HG02970 (cell line): ENCODE measurements at regions not wholly inside any gene's neighbourhood (a gene's known extent, or its start where the extent isn't known, plus 50 kb on each side); places are given as distances from the start of the nearest gene placed in this dataset.

Experiments
- ATAC-seq: cut with Tn5 transposase; IDR thresholded peaks from one replicate; pipeline ENCODE4 v1.9.1; 2021; ENCODE audit warnings: mild to moderate bottlenecking, moderate library complexity, moderate number of reproducible peaks; ENCODE audit not compliant: unreplicated experiment, low FRiP score

DNA sequence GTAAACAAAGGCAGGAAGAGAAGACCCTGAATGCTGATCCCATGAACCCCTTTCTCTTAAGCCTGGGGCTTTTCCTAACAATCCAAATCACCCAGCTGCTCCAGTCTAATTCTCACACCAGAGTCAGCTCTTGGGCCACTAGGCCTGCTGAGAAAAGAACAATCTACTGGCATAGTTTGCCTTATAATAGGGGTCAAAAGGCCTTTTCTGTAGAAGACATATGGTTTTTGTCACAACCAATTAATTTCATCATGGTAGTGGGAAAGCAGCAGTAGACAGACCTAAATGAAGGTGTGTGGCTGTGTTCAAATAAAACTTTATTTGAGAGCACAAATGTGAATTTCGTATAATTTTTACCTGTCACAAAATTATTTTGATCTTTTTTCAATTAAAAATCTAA lies 994.7 kb upstream of the EPHA7 start:
- ATAC-seq: no peak

DNA sequence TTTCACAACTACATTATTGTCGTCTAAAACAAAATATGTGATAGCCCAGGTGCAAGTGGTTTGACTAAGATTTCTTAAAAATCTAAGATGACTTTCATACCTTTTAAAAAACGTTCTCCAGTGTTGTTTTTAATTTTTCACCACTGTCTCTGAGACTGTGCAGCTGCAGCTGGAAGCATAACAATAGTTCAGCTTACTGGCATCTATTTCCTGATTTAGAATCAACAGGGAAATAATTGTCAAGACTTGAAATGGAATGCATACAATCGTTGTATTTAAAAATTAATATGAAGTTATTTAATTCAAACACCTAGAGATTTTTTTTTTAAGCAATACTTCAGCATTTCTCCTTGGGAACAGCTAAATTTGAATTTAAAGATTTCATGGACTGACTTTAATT lies 982.0 kb upstream of the EPHA7 start:
- ATAC-seq: no peak

DNA sequence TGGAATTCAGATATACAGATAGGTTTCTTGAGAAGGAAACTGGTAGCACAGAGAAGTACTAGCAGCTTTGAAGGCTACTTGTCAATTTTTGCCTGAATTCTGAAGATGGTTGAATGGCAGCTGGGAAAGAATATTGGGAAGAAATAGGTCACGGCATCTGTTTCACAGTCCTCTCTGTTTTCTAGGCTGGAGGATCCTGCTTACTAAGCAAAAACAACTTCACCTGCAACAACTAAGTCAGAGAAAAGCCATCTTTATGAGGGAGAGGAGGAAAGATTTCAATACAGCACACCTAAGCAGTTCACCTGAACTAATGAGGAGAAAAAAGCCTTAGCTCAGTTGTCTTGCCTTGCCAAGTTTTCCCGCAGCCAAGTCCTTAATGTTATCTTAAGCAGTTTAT lies 975.5 kb upstream of the EPHA7 start:
- no peak for ATAC-seq

DNA sequence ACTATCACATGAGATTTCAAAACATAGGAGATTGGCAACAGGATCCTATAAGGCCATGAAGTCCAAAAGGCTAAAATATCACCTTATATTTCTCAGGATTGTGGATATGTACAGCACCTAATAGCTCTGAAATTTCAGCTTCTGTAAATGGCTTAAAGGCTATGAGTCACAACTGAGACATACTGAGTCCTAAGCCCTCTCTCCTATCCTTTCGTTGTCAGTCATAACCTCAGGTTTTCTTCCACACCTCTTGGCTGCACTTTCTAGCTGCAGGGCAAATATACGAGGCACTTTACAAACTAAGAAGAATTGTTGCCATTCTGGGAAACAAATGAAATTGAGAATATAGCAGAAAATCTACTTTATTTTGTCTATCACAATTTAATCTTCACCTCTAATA lies 969.9 kb upstream of the EPHA7 start:
- no peak for ATAC-seq

DNA sequence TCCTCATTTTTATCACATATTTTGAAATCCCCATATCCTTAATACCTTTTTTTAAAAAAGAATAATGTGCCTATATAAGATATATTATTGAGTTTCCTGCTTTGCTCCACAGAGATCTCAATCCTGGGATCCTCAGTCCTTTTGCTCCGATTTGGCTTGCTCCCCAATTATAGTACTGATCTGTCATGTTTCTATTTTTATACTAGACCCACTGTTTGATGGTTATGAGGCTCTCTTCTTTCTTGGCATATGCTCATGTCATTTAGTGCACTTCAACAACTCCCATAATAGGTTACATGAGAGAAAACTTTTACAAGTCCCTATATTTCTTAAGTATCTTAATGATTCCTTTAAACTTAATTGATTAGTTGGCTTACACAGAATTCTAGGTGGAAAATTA lies 958.5 kb upstream of the EPHA7 start:
- ATAC-seq: no peak

DNA sequence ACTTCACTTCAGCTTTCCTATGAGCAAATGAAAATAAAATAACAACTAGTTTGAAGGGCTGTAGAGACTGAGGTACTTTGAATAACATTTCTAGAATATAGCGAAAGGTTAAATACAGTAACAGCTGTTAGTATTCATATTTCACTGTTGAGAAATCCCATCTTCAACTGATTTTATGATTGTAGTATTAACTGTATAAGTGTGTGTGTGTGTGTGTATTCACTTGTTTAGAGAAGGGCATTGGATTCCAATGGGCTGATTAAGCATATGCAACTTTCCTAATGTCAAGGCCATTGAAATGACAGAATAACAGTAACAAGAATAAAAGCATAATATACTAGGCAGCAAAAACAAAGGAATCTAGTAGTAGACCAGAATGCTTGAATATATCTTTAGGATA lies 957.5 kb upstream of the EPHA7 start:
- no peak for ATAC-seq

DNA sequence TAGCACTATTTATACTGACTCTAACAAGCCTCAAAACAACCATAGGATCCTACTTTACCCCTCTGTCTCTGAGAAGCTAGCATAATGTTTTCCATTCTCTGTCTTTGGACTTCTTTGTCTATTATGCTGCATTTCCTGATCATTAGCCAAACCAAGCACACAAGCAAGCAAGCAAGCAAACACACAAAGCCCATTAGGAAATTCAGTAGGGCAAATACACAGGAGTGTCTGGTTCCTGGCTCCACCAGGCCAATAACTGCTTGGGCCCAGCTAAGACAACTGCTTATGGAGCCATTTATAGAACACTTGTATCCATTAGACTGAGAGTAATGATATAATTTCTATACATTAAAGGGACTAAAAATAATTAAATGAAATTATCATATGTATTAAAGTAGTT lies 952.9 kb upstream of the EPHA7 start:
- no peak for ATAC-seq

DNA sequence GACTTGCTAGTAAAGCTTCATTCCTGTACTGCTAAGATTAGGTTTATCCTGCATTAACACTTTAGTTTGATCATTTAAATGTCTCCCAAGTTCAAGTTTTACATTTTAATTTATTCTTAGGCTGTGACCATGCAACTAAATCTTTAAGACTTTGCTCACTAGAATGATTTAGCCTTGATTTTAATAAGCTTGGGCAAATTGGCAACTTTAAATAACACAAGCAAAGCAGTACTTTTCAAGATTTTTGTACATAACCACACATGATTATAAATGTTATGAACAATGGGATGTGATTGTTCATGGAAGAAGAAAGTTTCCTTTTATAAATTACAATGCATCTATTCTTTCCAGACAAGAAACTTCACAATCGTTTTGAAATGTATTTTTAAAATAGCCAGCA lies 948.0 kb upstream of the EPHA7 start:
- no peak for ATAC-seq

DNA sequence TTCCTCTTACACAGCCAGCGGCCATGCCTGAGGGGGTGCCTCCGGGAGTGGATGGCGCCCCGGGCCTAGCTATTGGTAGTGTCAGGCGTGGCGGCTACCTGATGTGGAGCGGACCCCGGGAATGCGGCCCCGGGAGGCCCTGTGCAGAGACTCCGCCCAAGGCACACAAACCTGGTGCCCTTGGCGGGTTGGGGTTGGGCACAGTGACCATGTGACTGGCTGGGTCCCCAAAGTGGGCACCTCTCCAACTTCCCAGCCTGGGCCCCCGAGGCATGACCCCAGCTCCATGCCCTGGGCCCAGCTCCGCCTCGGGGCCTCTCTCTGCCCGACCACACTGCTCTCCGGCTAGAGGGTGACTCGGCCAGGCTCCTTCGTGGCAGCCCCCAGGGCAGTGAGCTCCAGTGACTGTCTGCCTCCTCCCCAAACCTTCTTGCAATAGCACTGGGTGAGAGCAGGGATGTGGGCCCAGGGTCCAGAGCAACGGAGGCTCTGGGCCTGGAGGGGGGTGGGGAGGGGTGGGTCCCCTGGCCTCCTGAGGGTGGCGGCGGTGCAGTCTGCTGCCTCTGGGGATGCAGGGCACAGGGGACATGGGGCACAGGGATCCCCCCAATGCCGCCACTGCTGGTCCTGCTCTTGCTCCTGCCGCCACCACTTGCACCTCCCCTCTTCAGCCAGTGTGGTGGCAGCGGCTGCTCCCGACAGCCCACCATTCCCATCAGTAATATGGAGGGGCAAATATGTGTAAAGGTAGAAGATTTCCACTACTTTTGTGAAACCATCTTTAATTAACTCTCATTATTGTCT lies 942.9 kb upstream of the EPHA7 start:
- ATAC-seq: no peak

DNA sequence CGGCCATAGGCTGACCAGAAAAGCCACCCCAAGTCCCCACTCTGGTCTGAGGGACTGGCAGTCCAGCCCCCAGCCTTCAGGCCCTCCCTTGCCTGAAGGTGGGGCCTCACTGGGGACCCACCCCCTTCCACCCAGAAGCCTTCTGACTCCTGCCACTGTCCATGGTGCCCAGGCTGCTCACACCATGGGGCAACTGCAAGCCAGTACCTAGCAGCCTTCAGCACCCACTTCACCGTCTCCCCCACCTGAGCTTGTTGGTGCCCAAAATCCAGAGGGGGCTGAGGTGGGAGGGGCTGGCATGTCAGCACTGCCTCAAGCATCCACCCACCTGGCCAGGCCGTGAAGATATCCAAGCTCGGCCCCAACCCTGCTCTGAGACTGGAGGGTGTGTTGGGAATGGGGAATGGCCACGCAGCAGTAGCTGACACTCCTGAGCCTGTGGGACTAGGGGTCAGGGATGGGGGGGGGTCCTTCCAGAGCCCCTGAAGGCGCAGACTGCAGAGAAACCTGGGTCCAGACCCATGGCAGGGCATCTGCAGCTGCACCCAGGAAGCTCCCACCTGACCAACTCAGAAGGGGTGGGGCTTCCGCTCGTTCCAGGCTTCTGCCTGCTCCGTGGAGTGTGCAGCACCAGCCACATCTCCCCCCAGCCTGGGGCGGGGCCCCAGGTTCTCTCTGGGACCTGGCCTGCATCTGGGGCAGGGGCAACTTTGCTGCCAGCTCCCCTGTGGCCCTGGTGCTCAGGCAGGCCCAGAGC lies 942.1 kb upstream of the EPHA7 start:
- no peak for ATAC-seq

DNA sequence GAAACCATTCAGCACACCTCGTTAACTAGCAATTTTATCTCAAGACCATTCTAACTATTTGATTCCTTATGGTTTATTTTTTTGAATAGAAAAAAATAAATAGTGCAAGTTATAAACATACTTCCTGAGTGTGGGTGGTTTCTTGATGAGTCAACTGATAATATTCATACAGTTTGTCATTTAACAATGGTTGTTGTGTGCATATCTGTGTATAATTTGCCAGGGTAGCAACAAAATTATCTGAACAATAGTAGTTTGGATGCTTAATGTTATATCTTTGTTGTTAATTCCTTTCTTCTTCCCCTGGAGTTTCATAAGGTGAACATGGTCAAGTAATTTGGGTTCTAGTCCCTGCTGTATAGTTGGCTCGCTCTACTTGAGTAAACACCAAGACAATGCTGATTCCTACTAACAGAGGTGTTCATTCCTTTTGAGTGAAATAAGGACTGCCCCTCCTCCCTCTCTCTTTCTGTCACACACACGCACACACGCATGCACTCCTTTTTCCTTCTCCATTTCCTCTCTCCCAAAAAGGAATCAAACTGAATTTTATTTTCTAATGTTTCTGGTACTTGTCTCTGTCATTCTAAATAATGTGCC lies 938.1 kb upstream of the EPHA7 start:
- ATAC-seq: no peak

DNA sequence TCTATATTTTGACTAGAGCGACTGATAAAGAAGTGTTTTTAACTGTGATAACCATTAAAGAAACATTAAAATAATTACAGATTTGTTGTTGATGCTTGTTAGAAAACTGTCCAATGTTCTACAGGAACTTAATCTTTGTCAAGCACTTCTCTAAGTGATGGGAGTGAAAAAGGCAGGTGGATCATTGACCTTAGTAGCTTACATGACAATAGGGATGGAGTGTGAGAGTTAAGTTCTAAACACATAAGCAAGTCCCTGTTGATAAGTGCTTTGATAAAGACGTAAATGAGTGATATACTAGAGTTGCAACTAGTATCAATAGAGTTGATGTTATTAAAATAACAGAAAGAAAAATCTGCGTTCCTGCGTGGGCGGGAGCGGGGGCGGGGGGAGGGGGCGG lies 931.5 kb upstream of the EPHA7 start:
- ATAC-seq: no peak

DNA sequence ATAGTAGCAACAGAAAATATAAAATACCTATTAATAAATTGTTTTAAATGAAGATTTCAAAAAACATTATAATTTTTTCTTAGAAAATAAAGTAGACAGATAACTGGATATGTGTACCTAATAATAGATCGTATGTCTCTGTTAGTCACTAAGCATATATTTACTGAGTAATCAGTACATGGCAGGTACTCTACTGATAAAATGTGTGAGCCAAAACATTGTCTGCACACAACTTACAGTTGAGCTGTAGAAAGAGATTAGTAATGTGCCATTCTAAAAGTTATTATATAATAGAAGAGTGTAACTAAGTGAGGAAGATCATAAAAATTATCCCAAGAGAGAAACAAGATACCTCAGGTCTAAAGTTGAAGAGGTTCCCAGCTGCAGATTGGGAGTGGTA lies 929.9 kb upstream of the EPHA7 start:
- ATAC-seq: no peak

DNA sequence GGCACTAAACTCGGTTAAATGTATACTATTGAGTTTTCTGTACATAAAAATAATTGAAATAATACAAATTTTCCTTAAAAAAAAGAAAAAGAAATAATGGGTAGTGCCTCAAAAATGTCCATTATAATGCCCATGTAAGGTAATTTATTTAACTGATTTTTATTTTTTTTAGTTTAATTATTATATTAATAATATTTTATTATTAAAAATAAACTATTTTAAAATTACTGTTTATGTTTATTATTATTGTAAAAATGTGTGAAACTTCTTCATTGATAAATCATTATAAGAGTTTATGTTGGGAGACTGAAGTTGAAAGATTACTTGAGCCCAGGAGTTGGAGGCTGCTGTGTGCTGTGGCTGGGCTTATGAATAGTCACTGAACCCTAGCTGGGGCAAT lies 925.5 kb upstream of the EPHA7 start:
- ATAC-seq: no peak

DNA sequence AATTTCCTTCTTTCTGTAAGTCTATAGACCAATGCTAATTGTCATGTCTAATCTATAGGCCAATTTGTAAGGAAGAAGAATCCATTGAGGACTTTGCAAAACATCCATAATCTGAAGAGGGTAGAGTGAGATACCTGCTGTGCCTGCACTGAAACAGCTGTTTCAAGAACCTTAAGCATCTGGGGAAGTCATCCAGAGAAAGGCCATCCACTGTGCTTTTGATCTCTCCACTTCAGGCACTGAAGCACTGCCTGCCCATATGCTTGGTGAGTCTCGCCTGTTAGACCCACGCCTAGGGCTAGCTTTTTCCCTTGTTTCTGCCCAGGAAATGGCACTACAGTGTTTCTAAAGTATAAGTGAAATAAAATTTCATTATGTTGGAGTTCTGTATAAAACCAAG lies 921.8 kb upstream of the EPHA7 start:
- no peak for ATAC-seq

DNA sequence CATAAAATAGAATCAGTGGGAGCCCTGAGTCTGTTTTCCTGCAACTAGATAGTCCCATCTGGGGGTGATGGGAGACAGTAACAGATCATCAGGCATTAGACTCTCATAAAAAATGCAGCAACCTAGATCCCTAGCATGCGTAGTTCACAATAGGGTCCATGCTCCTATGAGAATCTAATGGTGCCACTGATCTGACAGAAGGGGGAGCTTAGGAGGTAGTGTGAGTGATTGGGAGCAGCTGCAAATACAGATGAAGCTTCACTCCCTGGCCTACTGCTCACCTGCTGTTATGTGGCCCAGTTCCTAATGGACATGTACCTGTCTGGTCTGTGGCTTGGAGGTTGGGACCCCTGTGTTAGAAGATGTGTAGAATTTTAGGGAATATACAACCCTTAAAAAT lies 904.5 kb upstream of the EPHA7 start:
- no peak for ATAC-seq

DNA sequence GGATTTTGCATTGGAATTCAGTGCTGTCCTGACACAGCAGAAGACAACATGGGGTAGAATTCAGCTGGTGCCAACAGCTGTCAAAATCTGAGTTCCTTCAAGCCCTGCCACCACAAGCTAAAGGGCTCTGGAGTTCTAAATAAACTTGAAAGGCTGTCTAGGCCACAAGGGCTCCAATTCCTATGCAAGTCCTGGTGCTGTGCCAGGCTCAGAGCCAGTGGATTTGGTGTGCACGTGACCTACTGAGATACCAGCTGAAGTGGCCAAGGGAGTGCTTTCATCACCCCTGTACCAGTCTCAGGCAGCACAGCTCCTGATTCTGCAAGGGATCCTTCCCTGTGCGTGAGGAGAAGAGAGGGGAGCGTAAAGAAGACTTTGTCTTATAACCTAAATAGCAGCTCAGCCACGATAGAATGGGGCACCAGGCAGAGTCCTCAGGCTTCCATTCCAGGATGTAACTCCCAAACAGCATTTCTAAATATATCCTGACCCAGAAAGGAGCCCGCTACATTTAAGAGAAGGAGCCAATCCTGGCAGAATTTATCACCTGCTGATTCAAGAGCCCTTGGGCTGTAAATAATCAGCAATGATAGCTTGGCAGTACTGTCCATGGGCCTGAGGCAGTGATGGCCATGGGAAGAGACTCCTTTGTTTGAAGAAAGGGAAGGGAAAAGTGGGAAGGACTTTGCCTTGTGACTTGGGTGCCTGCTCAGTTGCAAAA lies 881.2 kb upstream of the EPHA7 start:
- ATAC-seq: no peak

DNA sequence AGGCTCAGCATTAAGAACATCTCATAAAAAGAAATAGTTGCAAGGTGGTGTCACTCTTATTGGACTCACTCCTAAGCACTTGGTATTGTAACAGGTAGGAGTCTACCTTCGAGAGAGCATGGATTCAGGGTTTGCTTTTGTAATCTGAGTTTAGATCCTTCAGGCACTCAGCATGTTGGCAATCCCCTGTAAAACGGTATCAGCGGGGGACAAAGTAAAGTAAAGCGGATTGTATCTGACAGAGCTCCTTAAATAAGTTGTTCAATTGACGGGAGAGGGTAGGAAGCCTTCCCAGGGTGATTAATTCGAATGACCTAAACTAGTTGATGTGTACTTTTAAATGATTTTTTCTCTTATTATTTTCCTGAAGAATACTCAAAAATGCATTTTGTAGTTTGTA lies 869.8 kb upstream of the EPHA7 start:
- no peak for ATAC-seq

DNA sequence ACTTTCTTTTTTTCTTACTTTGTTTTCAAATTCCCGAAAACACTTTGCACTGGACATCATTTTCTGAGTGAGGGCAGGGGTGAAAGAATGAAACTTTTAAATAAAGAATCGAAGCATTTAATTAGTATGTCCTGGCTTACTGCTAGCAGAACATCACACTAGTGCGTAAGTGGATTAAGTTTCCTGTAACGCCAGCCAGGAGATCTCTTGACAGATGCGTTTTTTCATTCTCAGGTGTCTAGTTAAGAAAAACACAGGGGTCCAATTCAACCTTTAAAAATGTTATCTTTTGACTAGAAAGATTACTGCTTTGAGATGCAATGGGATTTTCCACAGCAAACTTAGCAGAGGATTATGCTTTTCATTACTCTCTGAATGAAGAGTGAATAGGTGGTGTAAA lies 858.8 kb upstream of the EPHA7 start:
- no peak for ATAC-seq

DNA sequence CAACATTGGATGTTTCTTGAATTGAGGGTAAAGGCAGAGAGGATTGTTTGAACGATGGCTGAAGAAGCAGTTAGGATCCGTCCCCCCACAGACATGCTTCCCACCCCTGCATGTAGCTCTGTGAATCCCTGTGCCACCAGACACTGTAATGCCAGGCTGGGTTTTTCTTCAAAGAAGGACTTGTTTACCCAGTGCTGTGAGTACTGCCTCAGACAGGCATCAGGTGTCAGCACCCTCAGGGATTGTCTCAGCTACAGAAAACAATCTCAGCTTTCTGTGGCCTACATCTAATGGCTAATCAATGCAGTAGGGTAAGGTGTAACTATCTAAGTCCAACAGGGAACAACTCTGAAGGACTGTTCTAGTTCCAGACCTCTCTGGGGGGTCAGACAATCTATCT lies 853.0 kb upstream of the EPHA7 start:
- ATAC-seq: no peak
